ENCODE measurements at regions not wholly inside any gene's neighbourhood (a gene's known extent, or its start where the extent isn't known, plus 50 kb on each side); places are given as distances from the start of the nearest gene placed in this dataset.

DNA sequence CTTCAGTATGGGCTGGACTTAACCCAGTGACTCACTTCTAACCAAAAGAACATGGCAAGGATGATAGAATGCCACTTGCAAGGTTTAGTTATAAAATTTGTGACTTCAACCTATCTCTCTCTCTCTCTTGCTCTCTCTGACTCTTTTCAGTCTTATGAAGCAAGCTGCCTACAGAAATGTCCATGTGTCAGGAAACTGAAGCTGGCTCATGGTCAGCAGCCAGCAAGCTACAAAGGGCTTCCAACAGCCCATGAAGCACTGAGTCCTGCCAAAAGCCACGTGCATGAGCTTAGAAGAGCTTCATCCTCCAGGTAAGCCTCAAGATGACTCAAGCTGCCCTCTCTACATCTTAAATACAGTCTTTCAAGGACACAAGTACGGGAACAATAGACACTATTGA lies 100.3 kb downstream of the HS3ST1 start:
- no peak overlapping the region for H3K4ac ChIP-seq (replicated peaks; ENCODE audit: insufficient read length, low read depth, low read length)
- no peak overlapping the region for H3K4me2 ChIP-seq (ENCODE audit: insufficient read depth in 1 of 2, low read depth in 2 of 2, low read length in 2 of 2)
- peaks cover 16 to 18% of the 10 kb centered on the region in 2 experiments for H3K9me3 ChIP-seq (ENCODE audit: insufficient read depth in 2 of 2, low read depth in 1 of 2, low read length in 1 of 2)
- H3K27ac ChIP-seq (ENCODE audit: low read depth, low read length) = no peak overlapping the region
- no peaks in the 10 kb centered on the region for H3K79me2 ChIP-seq (ENCODE audit: control insufficient read depth in 1 of 2, insufficient read depth in 2 of 2, low read length in 2 of 2)
- no peak overlapping the region for H3K23ac ChIP-seq (ENCODE audit: insufficient read length)
- H3K18ac ChIP-seq (ENCODE audit: extremely low read depth, low read length) = no peak overlapping the region
- no peak overlapping the region for H3K14ac ChIP-seq (ENCODE audit: insufficient read length)
- FAIRE-seq (no peak), DNase-seq (ENCODE audit: low read depth in 1 of 2, low spot score in 2 of 2) (no peak)
- no peak overlapping the region for H2AFZ ChIP-seq (ENCODE audit: low read length)
- no peak overlapping the region for H3K9ac ChIP-seq (replicated peaks in 1 of 4; ENCODE audit: extremely low read depth in 1 of 4, low read depth in 3 of 4, low read length in 3 of 4)
- no peak overlapping the region for H2BK15ac ChIP-seq (ENCODE audit: low read length)
- no peaks in the 10 kb centered on the region for H3K4me1 ChIP-seq (replicated peaks in 1 of 4; ENCODE audit: control insufficient read depth in 3 of 4, insufficient read depth in 4 of 4, low read length in 3 of 4)
- no peak overlapping the region for H2BK120ac ChIP-seq (replicated peaks; ENCODE audit: low read depth, low read length)
- H3K79me1 ChIP-seq (ENCODE audit: low read depth, low read length) = no peaks in the 10 kb centered on the region
- no peak overlapping the region for H4K5ac ChIP-seq (ENCODE audit: insufficient read length, low read depth, low read length)
- H3K4me3 ChIP-seq (ENCODE audit: extremely low read depth in 1 of 4, insufficient read depth in 2 of 4, low read depth in 3 of 4, low read length in 4 of 4) = no peak overlapping the region
- H4K20me1 ChIP-seq (replicated peaks in 1 of 2; ENCODE audit: control insufficient read depth in 1 of 2, insufficient read depth in 2 of 2, low read length in 2 of 2) = no peaks in the 10 kb centered on the region
- no peaks in the 10 kb centered on the region for H3K23me2 ChIP-seq (ENCODE audit: low read depth, low read length)
- no peak overlapping the region for H4K91ac ChIP-seq (replicated peaks; ENCODE audit: insufficient read length, low read length)
- H2BK20ac ChIP-seq (ENCODE audit: low read length) = no peak overlapping the region
- 0 out of 8 replicates have a peak, but pooled peaks cover 0 to 2% (median 0%) of the 10 kb centered on the region in 4 experiments for H3K36me3 ChIP-seq (ENCODE audit: control insufficient read depth in 2 of 4, insufficient read depth in 4 of 4, low read length in 3 of 4)
- no peak overlapping the region for H2BK5ac ChIP-seq (ENCODE audit: low read depth, low read length)
- H4K8ac ChIP-seq (ENCODE audit: extremely low read depth, insufficient read depth, low read length) = no peak overlapping the region
- no peak overlapping the region for H3K56ac ChIP-seq (replicated peaks; ENCODE audit: insufficient read length, low read depth, low read length)
- no peak overlapping the region for H2AK5ac ChIP-seq (ENCODE audit: low read depth, low read length)
- no peaks in the 10 kb centered on the region for H3K27me3 ChIP-seq (replicated peaks in 1 of 4; ENCODE audit: control insufficient read depth in 3 of 4, extremely low read depth in 1 of 4, insufficient read depth in 3 of 4, low read length in 3 of 4)
- ChIA-PET POLR2A (ENCODE audit: partially characterized antibody) (no interaction called here), CTCF (ENCODE audit: partially characterized antibody) (no interaction called here)
- 83% methylated on average over 2 of the region's 2 CpGs; no CpG with 5 or more reads in 1 of the 2 experiments for WGBS, 2 experiments (ENCODE audit: extremely low coverage in 1 of 2, insufficient coverage in 1 of 2, insufficient read length in 1 of 2, insufficient replicate concordance in 2 of 2, low coverage in 1 of 2, low lambda C conversion rate in 2 of 2, missing lambda C conversion rate in 1 of 2)
- H2BK12ac ChIP-seq (ENCODE audit: low read depth, low read length) = no peak overlapping the region
- TF ChIP-seq EGR1 (IDR thresholded peaks at IDR 0.05; ENCODE audit: borderline replicate concordance, low read depth, low read length) (no peak), SRF (IDR thresholded peaks at IDR 0.05; ENCODE audit: low read depth, low read length) (no peak), SP4 (IDR thresholded peaks at IDR 0.05; ENCODE audit: low read length) (no peak), TEAD4 (IDR thresholded peaks at IDR 0.05; ENCODE audit: low read depth, low read length) (no peak), BACH1 (IDR thresholded peaks at IDR 0.05; ENCODE audit: low read length) (no peak), KDM1A (IDR thresholded peaks at IDR 0.05; ENCODE audit: borderline replicate concordance, low read length) (no peak), NANOG (IDR thresholded peaks at IDR 0.05; ENCODE audit: insufficient read depth, low read depth, low read length, poor library complexity, severe bottlenecking) (no peak), YY1 (IDR thresholded peaks at IDR 0.05; ENCODE audit: low read depth, low read length) (no peak), KDM5A (IDR thresholded peaks at IDR 0.05; ENCODE audit: low read length) (no peak), TAF1 (IDR thresholded peaks at IDR 0.05; ENCODE audit: low read depth, low read length) (no peak), SP1 (IDR thresholded peaks at IDR 0.05; ENCODE audit: low read depth, low read length) (no peak)
- TF ChIP-seq, protein P1, sequence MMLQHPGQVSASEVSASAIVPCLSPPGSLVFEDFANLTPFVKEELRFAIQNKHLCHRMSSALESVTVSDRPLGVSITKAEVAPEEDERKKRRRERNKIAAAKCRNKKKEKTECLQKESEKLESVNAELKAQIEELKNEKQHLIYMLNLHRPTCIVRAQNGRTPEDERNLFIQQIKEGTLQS (IDR thresholded peaks at IDR 0.05; ENCODE audit: insufficient read depth, low read depth, low read length) = no peak

Measured in H1 (cell line).